ENCODE measurements at regions not wholly inside any gene's neighbourhood (a gene's known extent, or its start where the extent isn't known, plus 50 kb on each side); places are given as distances from the start of the nearest gene placed in this dataset.

- ATAC-seq (ENCODE audit: low read depth) = no peak
- no peak overlapping the region for H3K27ac Mint-ChIP-seq
- POLR2A ChIA-PET = no interaction called here
- DNase-seq = no peak
- no peaks in the 10 kb centered on the region for H3K4me1 Mint-ChIP-seq
- H3K27me3 Mint-ChIP-seq = no peaks in the 10 kb centered on the region
- H3K36me3 Mint-ChIP-seq = no peaks in the 10 kb centered on the region
- no peak overlapping the region for H3K4me3 Mint-ChIP-seq
- peaks cover 6% of the 10 kb centered on the region for H3K9me3 Mint-ChIP-seq
Measured at GRCh38 chr13:89738072-89738471, 1609.4 kb upstream of the MIR17HG start.

GRCh38 chr13:89740994-89741685, 1606.3 kb upstream of the MIR17HG start:
- ATAC-seq (ENCODE audit: low read depth) (no peak), DNase-seq (no peak)
- H3K36me3 Mint-ChIP-seq = no peaks in the 10 kb centered on the region
- H3K27me3 Mint-ChIP-seq = no peaks in the 10 kb centered on the region
- peaks cover 4% of the 10 kb centered on the region for H3K9me3 Mint-ChIP-seq
- H3K27ac Mint-ChIP-seq = no peak overlapping the region
- POLR2A ChIA-PET = no interaction called here
- H3K4me3 Mint-ChIP-seq = no peak overlapping the region
- no peaks in the 10 kb centered on the region for H3K4me1 Mint-ChIP-seq

- POLR2A ChIA-PET = no interaction called here
- Mint-ChIP-seq H3K27me3 (no peaks in the 10 kb centered on the region), H3K36me3 (no peaks in the 10 kb centered on the region), H3K4me1 (no peaks in the 10 kb centered on the region), H3K9me3 (peaks cover 4% of the 10 kb centered on the region), H3K27ac (no peak overlapping the region), H3K4me3 (no peak overlapping the region)
- DNase-seq = no peak
- no peak for ATAC-seq (ENCODE audit: low read depth)
Measured at GRCh38 chr13:89746554-89746953, 1600.9 kb upstream of the MIR17HG start.

- POLR2A ChIA-PET = no interaction called here
- no peak for DNase-seq
Measured at GRCh38 chr13:89748716-89749115, 1598.8 kb upstream of the MIR17HG start.

GRCh38 chr13:89749888-89750287, 1597.6 kb upstream of the MIR17HG start:
- no peaks in the 10 kb centered on the region for H3K4me1 Mint-ChIP-seq
- POLR2A ChIA-PET = no interaction called here
- no peak overlapping the region for H3K27ac Mint-ChIP-seq
- DNase-seq (no peak), ATAC-seq (ENCODE audit: low read depth) (no peak)
- peaks cover 2% of the 10 kb centered on the region for H3K9me3 Mint-ChIP-seq
- no peak overlapping the region for H3K4me3 Mint-ChIP-seq
- no peaks in the 10 kb centered on the region for H3K36me3 Mint-ChIP-seq
- no peaks in the 10 kb centered on the region for H3K27me3 Mint-ChIP-seq

More at GRCh38 chr13:89748716-89749115, 1598.8 kb upstream of the MIR17HG start:
- Mint-ChIP-seq H3K4me1 (no peaks in the 10 kb centered on the region), H3K27me3 (no peaks in the 10 kb centered on the region), H3K36me3 (no peaks in the 10 kb centered on the region), H3K4me3 (no peak overlapping the region), H3K27ac (no peak overlapping the region), H3K9me3 (peaks cover 3% of the 10 kb centered on the region)
- no peak for ATAC-seq (ENCODE audit: low read depth)

GRCh38 chr13:89750371-89750770, 1597.1 kb upstream of the MIR17HG start:
- no peaks in the 10 kb centered on the region for H3K27me3 Mint-ChIP-seq
- peaks cover 2% of the 10 kb centered on the region for H3K9me3 Mint-ChIP-seq
- no peaks in the 10 kb centered on the region for H3K4me1 Mint-ChIP-seq
- H3K27ac Mint-ChIP-seq = no peak overlapping the region
- H3K4me3 Mint-ChIP-seq = no peak overlapping the region
- DNase-seq (no peak), ATAC-seq (ENCODE audit: low read depth) (no peak)
- no peaks in the 10 kb centered on the region for H3K36me3 Mint-ChIP-seq
- POLR2A ChIA-PET = no interaction called here

- H3K27me3 Mint-ChIP-seq = no peaks in the 10 kb centered on the region
- H3K4me1 Mint-ChIP-seq = no peaks in the 10 kb centered on the region
- no peaks in the 10 kb centered on the region for H3K36me3 Mint-ChIP-seq
- no peak for DNase-seq
- peaks cover 5% of the 10 kb centered on the region for H3K9me3 Mint-ChIP-seq
- no peak for ATAC-seq (ENCODE audit: low read depth)
- POLR2A ChIA-PET = no interaction called here
- H3K4me3 Mint-ChIP-seq = no peak overlapping the region
- H3K27ac Mint-ChIP-seq = no peak overlapping the region
Measured at GRCh38 chr13:89751432-89751930, 1596.0 kb upstream of the MIR17HG start.

GRCh38 chr13:89752394-89752793, 1595.1 kb upstream of the MIR17HG start:
- Mint-ChIP-seq H3K27ac (no peak overlapping the region), H3K4me1 (no peaks in the 10 kb centered on the region)
- no peak for DNase-seq

GRCh38 chr13:89755729-89756492, 1591.6 kb upstream of the MIR17HG start:
- DNase-seq = no peak
- H3K9me3 Mint-ChIP-seq = peaks cover 8% of the 10 kb centered on the region
- H3K4me3 Mint-ChIP-seq = no peak overlapping the region
- no peaks in the 10 kb centered on the region for H3K4me1 Mint-ChIP-seq
- ATAC-seq (ENCODE audit: low read depth) = no peak
- no peaks in the 10 kb centered on the region for H3K36me3 Mint-ChIP-seq
- no peak overlapping the region for H3K27ac Mint-ChIP-seq
- POLR2A ChIA-PET = no interaction called here
- H3K27me3 Mint-ChIP-seq = no peaks in the 10 kb centered on the region

More at GRCh38 chr13:89752394-89752793, 1595.1 kb upstream of the MIR17HG start:
- ATAC-seq (ENCODE audit: low read depth) = no peak
- peaks cover 5% of the 10 kb centered on the region for H3K9me3 Mint-ChIP-seq
- H3K27me3 Mint-ChIP-seq = no peaks in the 10 kb centered on the region
- POLR2A ChIA-PET = no interaction called here
- no peak overlapping the region for H3K4me3 Mint-ChIP-seq
- no peaks in the 10 kb centered on the region for H3K36me3 Mint-ChIP-seq

GRCh38 chr13:89763005-89763404, 1584.5 kb upstream of the MIR17HG start:
- Mint-ChIP-seq H3K27ac (no peak overlapping the region), H3K4me3 (no peak overlapping the region), H3K4me1 (no peaks in the 10 kb centered on the region), H3K9me3 (peaks cover 2% of the 10 kb centered on the region), H3K36me3 (no peaks in the 10 kb centered on the region), H3K27me3 (no peaks in the 10 kb centered on the region)
- POLR2A ChIA-PET = no interaction called here
- ATAC-seq (ENCODE audit: low read depth) (no peak), DNase-seq (no peak)

- no peak overlapping the region for H3K4me3 Mint-ChIP-seq
- DNase-seq (no peak), ATAC-seq (ENCODE audit: low read depth) (no peak)
- POLR2A ChIA-PET = no interaction called here
- no peak overlapping the region for H3K27ac Mint-ChIP-seq
- H3K27me3 Mint-ChIP-seq = no peaks in the 10 kb centered on the region
- no peaks in the 10 kb centered on the region for H3K4me1 Mint-ChIP-seq
- H3K36me3 Mint-ChIP-seq = no peaks in the 10 kb centered on the region
- H3K9me3 Mint-ChIP-seq = no peaks in the 10 kb centered on the region
Measured at GRCh38 chr13:89783221-89783755, 1564.2 kb upstream of the MIR17HG start.

GRCh38 chr13:89784161-89784809, 1563.2 kb upstream of the MIR17HG start:
- Mint-ChIP-seq H3K4me1 (no peaks in the 10 kb centered on the region), H3K4me3 (no peak overlapping the region), H3K27me3 (no peaks in the 10 kb centered on the region), H3K36me3 (no peaks in the 10 kb centered on the region), H3K27ac (no peak overlapping the region), H3K9me3 (peaks cover 2% of the 10 kb centered on the region)
- no peak for DNase-seq
- POLR2A ChIA-PET = no interaction called here
- ATAC-seq (ENCODE audit: low read depth) = no peak

- H3K27ac Mint-ChIP-seq = no peak overlapping the region
- ATAC-seq (ENCODE audit: low read depth) = no peak
- H3K36me3 Mint-ChIP-seq = no peaks in the 10 kb centered on the region
- no peaks in the 10 kb centered on the region for H3K27me3 Mint-ChIP-seq
- DNase-seq = no peak
- no peak overlapping the region for H3K4me3 Mint-ChIP-seq
- POLR2A ChIA-PET = no interaction called here
- H3K4me1 Mint-ChIP-seq = no peaks in the 10 kb centered on the region
- H3K9me3 Mint-ChIP-seq = peaks cover 2% of the 10 kb centered on the region
Measured at GRCh38 chr13:89786531-89786930, 1561.0 kb upstream of the MIR17HG start.
